Endothelial cell (in vitro differentiated cells): ENCODE measurements at regions not wholly inside any gene's neighbourhood (a gene's known extent, or its start where the extent isn't known, plus 50 kb on each side); places are given as distances from the start of the nearest gene placed in this dataset.

Experiments
- DNase-seq: peaks from one replicate; pipeline ENCODE4 v3.0.0; 2021; ENCODE audit warnings: low spot score
- H3K27ac Mint-ChIP-seq: one replicate; pipeline ENCODE4 v1.8.0; 2021; ENCODE audit warnings: mixed read lengths, inconsistent platforms; ENCODE audit not compliant: unreplicated experiment
- H3K27me3 Mint-ChIP-seq: one replicate; pipeline ENCODE4 v1.8.0; 2021; ENCODE audit warnings: mild to moderate bottlenecking, moderate library complexity, mixed read lengths, inconsistent platforms; ENCODE audit not compliant: unreplicated experiment
- H3K36me3 Mint-ChIP-seq: one replicate; pipeline ENCODE4 v1.8.0; 2021; ENCODE audit warnings: mild to moderate bottlenecking, low read depth, mixed read lengths, inconsistent platforms; ENCODE audit not compliant: unreplicated experiment
- H3K4me1 Mint-ChIP-seq: one replicate; pipeline ENCODE4 v1.8.0; 2021; ENCODE audit warnings: mild to moderate bottlenecking, mixed read lengths, inconsistent platforms; ENCODE audit not compliant: unreplicated experiment
- H3K4me3 Mint-ChIP-seq: one replicate; pipeline ENCODE4 v1.8.0; 2021; ENCODE audit warnings: mild to moderate bottlenecking, mixed read lengths, inconsistent platforms; ENCODE audit not compliant: unreplicated experiment
- H3K9me3 Mint-ChIP-seq: one replicate; pipeline ENCODE4 v1.8.0; 2021; ENCODE audit warnings: mixed read lengths, inconsistent platforms; ENCODE audit not compliant: unreplicated experiment
- TF ChIP-seq, protein P1 (sequence below): fragments of 200-600 bp; sonication (generic); IDR thresholded peaks from one replicate; pipeline ENCODE4 v1.5.0; 2021; ENCODE audit warnings: antibody characterized with exemption; ENCODE audit not compliant: unreplicated experiment

DNA sequence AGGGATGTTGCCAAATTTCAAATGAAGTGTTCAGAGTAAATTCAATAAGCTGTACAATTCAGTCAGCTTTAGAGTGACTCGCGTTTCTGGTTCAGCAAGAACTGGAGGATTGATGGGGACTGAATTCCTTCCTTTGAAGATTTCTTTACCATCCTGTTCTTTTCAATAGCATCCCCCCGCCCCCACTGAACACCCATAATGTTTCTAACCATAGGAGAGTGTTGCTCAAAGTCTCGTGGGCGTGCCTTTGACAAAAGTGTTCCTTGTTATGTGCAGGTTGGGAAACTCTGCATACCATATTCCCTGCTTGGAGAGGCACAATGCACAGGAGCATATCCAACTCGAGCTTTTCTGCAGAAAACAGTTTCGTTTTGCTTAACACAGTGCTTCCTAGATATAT lies 323.5 kb upstream of the CASK start:
- H3K27me3 Mint-ChIP-seq: no peaks in the 10 kb centered on the region
- DNase-seq: no peak
- no peak overlapping the region for H3K27ac Mint-ChIP-seq
- TF ChIP-seq, protein P1, sequence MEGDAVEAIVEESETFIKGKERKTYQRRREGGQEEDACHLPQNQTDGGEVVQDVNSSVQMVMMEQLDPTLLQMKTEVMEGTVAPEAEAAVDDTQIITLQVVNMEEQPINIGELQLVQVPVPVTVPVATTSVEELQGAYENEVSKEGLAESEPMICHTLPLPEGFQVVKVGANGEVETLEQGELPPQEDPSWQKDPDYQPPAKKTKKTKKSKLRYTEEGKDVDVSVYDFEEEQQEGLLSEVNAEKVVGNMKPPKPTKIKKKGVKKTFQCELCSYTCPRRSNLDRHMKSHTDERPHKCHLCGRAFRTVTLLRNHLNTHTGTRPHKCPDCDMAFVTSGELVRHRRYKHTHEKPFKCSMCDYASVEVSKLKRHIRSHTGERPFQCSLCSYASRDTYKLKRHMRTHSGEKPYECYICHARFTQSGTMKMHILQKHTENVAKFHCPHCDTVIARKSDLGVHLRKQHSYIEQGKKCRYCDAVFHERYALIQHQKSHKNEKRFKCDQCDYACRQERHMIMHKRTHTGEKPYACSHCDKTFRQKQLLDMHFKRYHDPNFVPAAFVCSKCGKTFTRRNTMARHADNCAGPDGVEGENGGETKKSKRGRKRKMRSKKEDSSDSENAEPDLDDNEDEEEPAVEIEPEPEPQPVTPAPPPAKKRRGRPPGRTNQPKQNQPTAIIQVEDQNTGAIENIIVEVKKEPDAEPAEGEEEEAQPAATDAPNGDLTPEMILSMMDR: no peak
- no peaks in the 10 kb centered on the region for H3K36me3 Mint-ChIP-seq
- H3K4me1 Mint-ChIP-seq: no peaks in the 10 kb centered on the region
- no peaks in the 10 kb centered on the region for H3K9me3 Mint-ChIP-seq
- no peak overlapping the region for H3K4me3 Mint-ChIP-seq

DNA sequence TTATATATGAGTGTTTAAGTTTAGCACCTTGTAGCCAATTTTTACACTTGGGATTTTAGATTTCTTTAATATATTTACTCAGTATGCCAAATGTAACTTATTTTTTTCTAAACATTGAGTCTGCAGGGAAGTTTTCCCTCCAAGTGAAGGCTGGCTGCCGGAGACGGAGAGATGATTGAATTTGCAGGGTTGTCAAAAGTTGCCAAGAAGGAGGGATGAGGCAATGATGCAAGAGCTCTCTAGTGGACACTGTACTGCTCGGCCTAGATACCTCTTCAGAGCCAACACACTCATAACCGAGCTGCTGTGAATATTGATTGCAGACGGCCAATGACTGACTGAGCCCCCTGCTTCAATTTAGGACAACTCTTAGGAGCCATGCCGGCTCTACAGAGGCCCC lies 318.6 kb upstream of the CASK start:
- H3K27me3 Mint-ChIP-seq: no peaks in the 10 kb centered on the region
- H3K9me3 Mint-ChIP-seq: no peaks in the 10 kb centered on the region
- DNase-seq: no peak
- no peaks in the 10 kb centered on the region for H3K4me1 Mint-ChIP-seq
- TF ChIP-seq, protein P1: no peak
- no peak overlapping the region for H3K4me3 Mint-ChIP-seq
- H3K27ac Mint-ChIP-seq: no peak overlapping the region
- no peaks in the 10 kb centered on the region for H3K36me3 Mint-ChIP-seq

DNA sequence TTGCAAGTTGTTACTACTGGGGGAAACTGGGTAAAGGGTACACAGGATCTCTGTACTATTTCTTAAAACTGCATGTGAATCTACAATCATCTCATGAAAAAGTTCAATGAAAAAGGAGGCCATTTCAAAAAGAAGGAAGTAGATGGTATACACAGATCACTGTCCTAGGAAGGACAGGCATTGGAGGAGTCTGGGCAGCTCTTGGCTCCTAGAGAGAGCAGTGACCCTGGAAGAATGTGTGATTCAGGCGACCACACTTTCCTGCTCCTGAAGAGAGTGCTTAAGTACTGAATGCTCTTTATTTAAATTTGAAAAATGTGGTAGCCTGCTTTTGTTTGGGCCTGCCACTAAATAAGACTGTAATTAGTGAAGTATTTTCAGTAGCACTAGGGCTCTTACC lies 318.1 kb upstream of the CASK start:
- TF ChIP-seq, protein P1: no peak
- H3K4me1 Mint-ChIP-seq: no peaks in the 10 kb centered on the region

DNA sequence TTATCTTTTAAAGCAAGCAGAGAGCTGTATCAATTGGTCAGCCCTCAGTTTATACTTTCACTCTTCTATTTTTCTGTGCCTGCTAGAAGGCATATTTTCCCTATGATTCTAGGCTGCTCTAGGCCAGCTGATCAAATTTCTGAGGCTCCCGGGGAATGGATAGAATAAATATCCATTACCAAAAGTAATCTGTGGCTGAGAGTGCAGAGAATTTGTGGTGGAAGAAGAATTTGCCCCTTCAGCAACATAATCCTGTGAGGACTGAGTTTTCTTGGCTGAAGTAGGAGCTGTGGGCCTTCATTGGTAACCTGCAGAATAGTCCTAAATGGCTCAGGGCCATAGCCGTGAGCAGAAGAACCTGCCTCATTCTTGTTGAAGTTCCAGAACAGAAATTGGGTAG lies 314.6 kb upstream of the CASK start:
- Mint-ChIP-seq H3K4me3 (no peak overlapping the region), H3K9me3 (no peaks in the 10 kb centered on the region), H3K27me3 (no peaks in the 10 kb centered on the region), H3K36me3 (no peaks in the 10 kb centered on the region), H3K4me1 (no peaks in the 10 kb centered on the region), H3K27ac (no peak overlapping the region)
- TF ChIP-seq, protein P1: no peak
- no peak for DNase-seq

More for the DNA sequence above, 318.1 kb upstream of the CASK start:
- no peak for DNase-seq
- no peaks in the 10 kb centered on the region for H3K36me3 Mint-ChIP-seq
- no peaks in the 10 kb centered on the region for H3K9me3 Mint-ChIP-seq
- no peak overlapping the region for H3K4me3 Mint-ChIP-seq
- H3K27me3 Mint-ChIP-seq: no peaks in the 10 kb centered on the region
- no peak overlapping the region for H3K27ac Mint-ChIP-seq

DNA sequence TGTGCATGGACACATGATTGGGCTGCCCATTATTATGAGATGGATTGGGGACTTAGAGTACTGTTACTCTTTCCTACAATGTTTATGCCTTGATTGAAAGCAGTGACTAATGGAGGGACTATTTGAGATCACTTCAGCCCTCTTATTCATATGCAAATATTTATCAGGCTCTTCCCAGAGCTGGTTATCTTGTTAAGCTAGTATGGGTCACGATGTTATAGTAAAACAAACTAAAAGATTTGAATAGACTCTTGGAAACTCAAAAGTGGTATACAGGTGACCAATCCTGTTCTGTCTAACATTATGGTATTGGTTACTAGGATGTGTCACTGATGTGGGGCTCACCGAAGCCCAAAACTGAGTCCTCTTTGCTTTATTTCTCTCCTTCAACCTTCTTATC lies 306.2 kb upstream of the CASK start:
- no peaks in the 10 kb centered on the region for H3K9me3 Mint-ChIP-seq
- TF ChIP-seq, protein P1: no peak
- H3K4me3 Mint-ChIP-seq: no peak overlapping the region
- no peak overlapping the region for H3K27ac Mint-ChIP-seq
- no peaks in the 10 kb centered on the region for H3K27me3 Mint-ChIP-seq
- no peaks in the 10 kb centered on the region for H3K4me1 Mint-ChIP-seq
- DNase-seq: no peak
- no peaks in the 10 kb centered on the region for H3K36me3 Mint-ChIP-seq
